ENCODE measurements at regions not wholly inside any gene's neighbourhood (a gene's known extent, or its start where the extent isn't known, plus 50 kb on each side); places are given as distances from the start of the nearest gene placed in this dataset.

DNA sequence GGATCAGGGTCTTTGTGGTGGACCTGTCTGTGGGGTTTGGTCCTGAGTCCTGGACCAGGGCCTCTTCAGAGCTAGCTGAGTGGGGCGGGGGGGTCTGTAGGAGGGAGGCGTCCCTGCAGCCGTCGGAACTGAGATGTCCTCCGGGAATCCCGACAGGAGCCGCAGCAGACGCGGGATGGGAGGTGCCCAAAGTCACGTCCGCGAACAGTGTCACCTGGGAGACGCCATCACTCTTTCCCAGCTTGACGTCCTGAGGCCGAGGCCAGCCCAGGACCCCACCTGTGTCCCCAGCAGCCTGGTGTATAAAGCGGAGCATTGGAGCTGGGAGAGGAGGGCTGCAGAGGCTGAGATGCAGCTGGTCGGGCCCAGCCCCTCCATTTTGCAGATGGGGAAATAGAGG is 1234.7 kb downstream of the BRD1 start:
- TF ChIP-seq ZNF8 (CRISPR knock-in tag; IDR thresholded peaks at IDR 0.05) = no peak
- TF ChIP-seq, protein P1, sequence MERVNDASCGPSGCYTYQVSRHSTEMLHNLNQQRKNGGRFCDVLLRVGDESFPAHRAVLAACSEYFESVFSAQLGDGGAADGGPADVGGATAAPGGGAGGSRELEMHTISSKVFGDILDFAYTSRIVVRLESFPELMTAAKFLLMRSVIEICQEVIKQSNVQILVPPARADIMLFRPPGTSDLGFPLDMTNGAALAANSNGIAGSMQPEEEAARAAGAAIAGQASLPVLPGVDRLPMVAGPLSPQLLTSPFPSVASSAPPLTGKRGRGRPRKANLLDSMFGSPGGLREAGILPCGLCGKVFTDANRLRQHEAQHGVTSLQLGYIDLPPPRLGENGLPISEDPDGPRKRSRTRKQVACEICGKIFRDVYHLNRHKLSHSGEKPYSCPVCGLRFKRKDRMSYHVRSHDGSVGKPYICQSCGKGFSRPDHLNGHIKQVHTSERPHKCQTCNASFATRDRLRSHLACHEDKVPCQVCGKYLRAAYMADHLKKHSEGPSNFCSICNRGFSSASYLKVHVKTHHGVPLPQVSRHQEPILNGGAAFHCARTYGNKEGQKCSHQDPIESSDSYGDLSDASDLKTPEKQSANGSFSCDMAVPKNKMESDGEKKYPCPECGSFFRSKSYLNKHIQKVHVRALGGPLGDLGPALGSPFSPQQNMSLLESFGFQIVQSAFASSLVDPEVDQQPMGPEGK (CRISPR knock-in tag; IDR thresholded peaks at IDR 0.05; ENCODE audit: borderline replicate concordance) = no peak
- TF ChIP-seq ISL1 (CRISPR knock-in tag; IDR thresholded peaks at IDR 0.05) = no peak
- no peak for TF ChIP-seq ZFP3 (CRISPR knock-in tag; IDR thresholded peaks at IDR 0.05)
- TF ChIP-seq, protein P2, sequence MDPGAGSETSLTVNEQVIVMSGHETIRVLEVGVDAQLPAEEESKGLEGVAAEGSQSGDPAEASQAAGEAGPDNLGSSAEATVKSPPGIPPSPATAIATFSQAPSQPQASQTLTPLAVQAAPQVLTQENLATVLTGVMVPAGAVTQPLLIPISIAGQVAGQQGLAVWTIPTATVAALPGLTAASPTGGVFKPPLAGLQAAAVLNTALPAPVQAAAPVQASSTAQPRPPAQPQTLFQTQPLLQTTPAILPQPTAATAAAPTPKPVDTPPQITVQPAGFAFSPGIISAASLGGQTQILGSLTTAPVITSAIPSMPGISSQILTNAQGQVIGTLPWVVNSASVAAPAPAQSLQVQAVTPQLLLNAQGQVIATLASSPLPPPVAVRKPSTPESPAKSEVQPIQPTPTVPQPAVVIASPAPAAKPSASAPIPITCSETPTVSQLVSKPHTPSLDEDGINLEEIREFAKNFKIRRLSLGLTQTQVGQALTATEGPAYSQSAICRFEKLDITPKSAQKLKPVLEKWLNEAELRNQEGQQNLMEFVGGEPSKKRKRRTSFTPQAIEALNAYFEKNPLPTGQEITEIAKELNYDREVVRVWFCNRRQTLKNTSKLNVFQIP (CRISPR knock-in tag; IDR thresholded peaks at IDR 0.05; ENCODE audit: borderline replicate concordance, low read depth) = no peak
- no peak for TF ChIP-seq ARNTL (CRISPR knock-in tag; IDR thresholded peaks at IDR 0.05; ENCODE audit: borderline replicate concordance, low read depth)
- TF ChIP-seq, protein P3, sequence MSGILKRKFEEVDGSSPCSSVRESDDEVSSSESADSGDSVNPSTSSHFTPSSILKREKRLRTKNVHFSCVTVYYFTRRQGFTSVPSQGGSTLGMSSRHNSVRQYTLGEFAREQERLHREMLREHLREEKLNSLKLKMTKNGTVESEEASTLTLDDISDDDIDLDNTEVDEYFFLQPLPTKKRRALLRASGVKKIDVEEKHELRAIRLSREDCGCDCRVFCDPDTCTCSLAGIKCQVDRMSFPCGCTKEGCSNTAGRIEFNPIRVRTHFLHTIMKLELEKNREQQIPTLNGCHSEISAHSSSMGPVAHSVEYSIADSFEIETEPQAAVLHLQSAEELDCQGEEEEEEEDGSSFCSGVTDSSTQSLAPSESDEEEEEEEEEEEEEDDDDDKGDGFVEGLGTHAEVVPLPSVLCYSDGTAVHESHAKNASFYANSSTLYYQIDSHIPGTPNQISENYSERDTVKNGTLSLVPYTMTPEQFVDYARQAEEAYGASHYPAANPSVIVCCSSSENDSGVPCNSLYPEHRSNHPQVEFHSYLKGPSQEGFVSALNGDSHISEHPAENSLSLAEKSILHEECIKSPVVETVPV (CRISPR knock-in tag; IDR thresholded peaks at IDR 0.05) = no peak
- TF ChIP-seq ZNF70 (CRISPR knock-in tag; IDR thresholded peaks at IDR 0.05) = no peak
- no peak for TF ChIP-seq GLIS3 (CRISPR knock-in tag; IDR thresholded peaks at IDR 0.05)
- no peak for TF ChIP-seq RARB (CRISPR knock-in tag; IDR thresholded peaks at IDR 0.05)

All from SK-N-SH treated with all-trans-retinoic acid at 6 μM for 48 hours (cell line).